ENCODE measurements at regions not wholly inside any gene's neighbourhood (a gene's known extent, or its start where the extent isn't known, plus 50 kb on each side); places are given as distances from the start of the nearest gene placed in this dataset.
"Not testable (repeated sequence)": the region's sequence is repeated elsewhere in the genome, so short reads cannot be mapped to it uniquely, and the experiment has no call there.

- not testable (repeated sequence) for DNase-seq
Observed at GRCh38 chr11:24415955-24416636, 80.8 kb upstream of the LUZP2 start.

- no peak for DNase-seq
Observed at GRCh38 chr11:24421766-24422165, 75.1 kb upstream of the LUZP2 start.

GRCh38 chr11:24422376-24422775 lies 74.5 kb upstream of the LUZP2 start:
- DNase-seq = no peak

GRCh38 chr11:24437123-24437522 lies 59.7 kb upstream of the LUZP2 start:
- DNase-seq = no peak
